HG02763 (cell line): ENCODE measurements at regions not wholly inside any gene's neighbourhood (a gene's known extent, or its start where the extent isn't known, plus 50 kb on each side); places are given as distances from the start of the nearest gene placed in this dataset.

Source experiments
- ATAC-seq: cut with Tn5 transposase; IDR thresholded peaks from one replicate; pipeline ENCODE4 v1.9.1; 2021; ENCODE audit warnings: mild to moderate bottlenecking, moderate library complexity; ENCODE audit not compliant: unreplicated experiment

GRCh38 chr5:93184041-93184440 is 397.0 kb downstream of the NR2F1-AS1 start:
- ATAC-seq, result no peak

- no peak for ATAC-seq
Measured at GRCh38 chr5:93179466-93179865, 401.6 kb downstream of the NR2F1-AS1 start.

- no peak for ATAC-seq
Measured at GRCh38 chr5:93174930-93175329, 406.1 kb downstream of the NR2F1-AS1 start.

- no peak for ATAC-seq
Measured at GRCh38 chr5:93165559-93165958, 415.5 kb downstream of the NR2F1-AS1 start.

- ATAC-seq, result no peak
Measured at GRCh38 chr5:93164690-93165089, 416.3 kb downstream of the NR2F1-AS1 start.

GRCh38 chr5:93163010-93163663 is 417.9 kb downstream of the NR2F1-AS1 start:
- ATAC-seq, result no peak

GRCh38 chr5:93161661-93162654 is 419.1 kb downstream of the NR2F1-AS1 start:
- ATAC-seq, result no peak

GRCh38 chr5:93158841-93159240 is 422.2 kb downstream of the NR2F1-AS1 start:
- ATAC-seq, result no peak

GRCh38 chr5:93156566-93156965 is 424.5 kb downstream of the NR2F1-AS1 start:
- ATAC-seq, result no peak

GRCh38 chr5:93154535-93154934 is 426.5 kb downstream of the NR2F1-AS1 start:
- ATAC-seq, result no peak

GRCh38 chr5:93153461-93153860 is 427.6 kb downstream of the NR2F1-AS1 start:
- ATAC-seq, result no peak

GRCh38 chr5:93151896-93152295 is 429.1 kb downstream of the NR2F1-AS1 start:
- no peak for ATAC-seq

- no peak for ATAC-seq
Measured at GRCh38 chr5:93151121-93151520, 429.9 kb downstream of the NR2F1-AS1 start.

- ATAC-seq, result no peak
Measured at GRCh38 chr5:93150311-93151012, 430.6 kb downstream of the NR2F1-AS1 start.

GRCh38 chr5:93145767-93146166 is 435.3 kb downstream of the NR2F1-AS1 start:
- ATAC-seq, result no peak

- no peak for ATAC-seq
Measured at GRCh38 chr5:93145019-93145418, 436.0 kb downstream of the NR2F1-AS1 start.

GRCh38 chr5:93141969-93142368 is 439.1 kb downstream of the NR2F1-AS1 start:
- no peak for ATAC-seq

- no peak for ATAC-seq
Measured at GRCh38 chr5:93130624-93131490, 450.2 kb downstream of the NR2F1-AS1 start.

- ATAC-seq, result no peak
Measured at GRCh38 chr5:93126634-93127033, 454.4 kb downstream of the NR2F1-AS1 start.

- no peak for ATAC-seq
Measured at GRCh38 chr5:93123127-93123526, 457.9 kb downstream of the NR2F1-AS1 start.
